SK-MEL-5 (cell line): ENCODE measurements at regions not wholly inside any gene's neighbourhood (a gene's known extent, or its start where the extent isn't known, plus 50 kb on each side); places are given as distances from the start of the nearest gene placed in this dataset.

Source experiments
- DNase-seq: peaks from one replicate; pipeline ENCODE4 v3.0.0-alpha.2; 2016; ENCODE audit warnings: low read depth, low spot score
- in situ Hi-C: cut with HindIII; loops from 2 replicates; pipeline ENCODE4 v1.10.0; 2016; ENCODE audit warnings: low sequenced_read_pairs, high pct_unique_total_duplicates, low pct_unique_long_range_greater_than_20kb

GRCh38 chr7:37504801-37505200 is 56.1 kb upstream of the ELMO1 start:
- in situ Hi-C loops = no loop called here
- peak; percentile 28 for DNase-seq

GRCh38 chr7:37505750-37506353 is 57.2 kb upstream of the ELMO1 start:
- in situ Hi-C loops = no loop called here
- DNase-seq = no peak

DNA sequence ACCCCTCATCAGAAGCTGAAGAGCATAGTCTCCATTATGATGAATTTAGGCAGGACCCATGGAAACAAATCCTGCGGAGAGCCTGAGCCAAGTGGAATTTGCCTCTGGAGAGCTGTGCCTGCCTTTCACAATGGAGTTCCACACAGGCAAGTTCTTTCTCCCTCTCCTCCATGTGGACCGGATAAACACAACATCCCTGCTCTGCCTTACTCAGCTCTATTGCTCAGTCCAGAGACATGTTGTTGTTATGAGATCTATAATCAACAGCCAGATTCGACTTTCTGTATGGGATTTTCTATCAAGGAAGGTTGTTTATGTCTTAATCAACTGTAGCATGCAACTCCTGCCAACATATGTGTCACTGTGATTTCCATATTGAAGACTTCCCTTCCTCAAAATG is 59.5 kb upstream of the ELMO1 start:
- in situ Hi-C loops = no loop called here
- no peak for DNase-seq

- in situ Hi-C loops = no loop called here
- peak; percentile 42 for DNase-seq
These were observed 61.5 kb upstream of the ELMO1 start for GRCh38 chr7:37510043-37510634.

DNA sequence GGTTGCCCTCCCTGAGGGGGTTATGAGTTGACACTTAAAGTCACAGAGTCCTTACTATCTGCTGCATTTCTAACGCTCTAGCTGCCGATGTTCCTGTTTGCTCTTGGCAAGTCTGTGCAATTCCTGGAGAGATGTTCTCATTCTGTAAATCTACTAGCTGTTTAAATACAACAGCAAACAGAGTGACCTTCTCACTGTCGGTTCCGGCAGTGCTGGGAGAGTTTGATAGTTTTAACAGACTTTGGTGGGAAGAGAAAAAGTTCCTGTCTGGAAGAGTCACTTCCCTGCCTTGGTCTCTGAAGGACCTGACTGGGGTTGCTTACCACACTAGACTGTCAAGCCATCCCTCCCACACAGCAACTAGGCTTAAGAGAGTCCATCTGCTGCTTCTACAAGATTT is 63.3 kb upstream of the ELMO1 start:
- in situ Hi-C loops = no loop called here
- DNase-seq = no peak

- in situ Hi-C loops = no loop called here
- DNase-seq = peak; percentile 48
These were observed 65.8 kb upstream of the ELMO1 start for GRCh38 chr7:37514497-37514896.

GRCh38 chr7:37516664-37517063 is 68.0 kb upstream of the ELMO1 start:
- in situ Hi-C loops = no loop called here
- no peak for DNase-seq

- in situ Hi-C loops = no loop called here
- DNase-seq = no peak
These were observed 69.6 kb upstream of the ELMO1 start for GRCh38 chr7:37518266-37518665.

DNA sequence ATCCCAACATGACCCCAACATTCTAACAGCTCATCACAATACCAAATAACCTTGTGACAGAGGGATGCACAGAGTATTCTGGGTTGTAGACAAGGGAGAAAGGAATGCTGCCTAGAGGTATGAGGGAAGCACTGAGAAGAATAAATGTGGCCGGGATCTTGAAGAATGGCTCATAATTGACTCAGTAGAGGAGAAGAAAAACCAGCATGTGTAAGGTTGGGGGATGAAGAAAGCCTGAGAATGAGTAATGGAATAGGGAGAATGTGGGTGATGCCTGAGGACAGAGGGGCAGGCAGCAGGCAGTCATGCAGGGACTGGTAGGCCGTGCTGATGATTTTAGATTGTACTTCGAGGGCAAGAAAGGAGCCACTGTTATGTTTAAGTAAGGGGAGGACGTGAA is 75.4 kb upstream of the ELMO1 start:
- DNase-seq = no peak
- in situ Hi-C loops = no loop called here

GRCh38 chr7:37524797-37525196 is 76.1 kb upstream of the ELMO1 start:
- in situ Hi-C loops = no loop called here
- no peak for DNase-seq

DNA sequence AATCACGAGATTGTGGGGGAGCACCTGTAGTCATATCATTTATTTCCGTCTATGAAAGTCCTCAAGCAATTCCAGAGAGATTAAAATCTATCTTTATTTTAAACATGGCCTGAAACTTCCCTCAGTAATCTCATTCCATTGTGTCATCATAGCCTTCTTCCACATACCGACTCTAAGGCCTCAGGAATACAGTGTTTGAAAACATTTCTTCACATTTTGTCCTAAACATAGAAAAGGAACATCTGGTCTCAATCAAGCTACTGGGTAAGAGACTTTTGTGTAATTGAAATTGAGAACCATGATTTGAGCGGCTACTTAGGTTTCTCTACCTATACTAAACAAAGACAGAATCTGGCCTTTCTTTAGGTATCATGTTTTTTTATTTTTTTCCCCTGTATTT is 78.0 kb upstream of the ELMO1 start:
- in situ Hi-C loops = no loop called here
- no peak for DNase-seq

DNA sequence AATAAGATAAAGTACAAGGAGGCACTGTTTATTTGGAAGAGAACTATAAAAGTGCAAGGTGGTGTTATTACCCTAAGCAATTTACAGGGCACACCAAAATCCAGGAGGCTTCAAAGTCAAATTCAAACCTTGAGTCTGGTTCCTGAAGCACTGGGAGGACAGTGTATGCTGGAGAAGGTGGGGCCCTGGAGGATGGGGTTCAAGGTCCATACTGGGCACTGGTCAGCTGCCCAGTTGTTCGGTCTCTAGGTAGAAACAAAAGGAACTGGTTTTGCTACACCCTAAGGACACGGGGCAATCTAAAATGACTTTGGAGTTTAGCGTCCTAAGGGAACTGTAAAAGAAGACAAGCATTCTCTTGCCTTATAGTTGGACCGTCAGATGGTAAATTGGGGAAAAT is 78.4 kb upstream of the ELMO1 start:
- DNase-seq = no peak
- in situ Hi-C loops = no loop called here

GRCh38 chr7:37531225-37531624 is 82.6 kb upstream of the ELMO1 start:
- DNase-seq = no peak
- in situ Hi-C loops = no loop called here

GRCh38 chr7:37532636-37533035 is 84.0 kb upstream of the ELMO1 start:
- in situ Hi-C loops = no loop called here
- no peak for DNase-seq

- in situ Hi-C loops = no loop called here
- DNase-seq = no peak
These were observed 86.4 kb upstream of the ELMO1 start for GRCh38 chr7:37534893-37535610.

DNA sequence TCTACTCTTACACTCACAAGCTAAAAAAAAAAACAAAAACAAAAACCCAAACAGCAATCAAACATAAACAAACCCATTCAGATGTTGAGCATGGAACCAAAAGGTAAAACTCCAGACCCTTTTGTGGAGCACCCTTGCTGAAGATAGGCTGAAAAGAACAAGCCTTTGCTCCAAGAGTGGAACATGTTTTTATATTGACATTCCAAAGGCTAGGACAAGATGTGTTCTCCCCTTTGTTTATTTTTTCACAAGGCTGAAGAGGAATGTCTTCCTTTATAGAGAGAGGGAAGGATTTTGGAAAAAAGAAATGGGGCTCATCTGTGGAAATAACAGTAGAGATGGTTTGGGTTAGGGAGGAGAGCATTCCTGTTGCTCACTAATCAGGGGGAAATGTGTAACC is 87.2 kb upstream of the ELMO1 start:
- DNase-seq = no peak
- in situ Hi-C loops = no loop called here

DNA sequence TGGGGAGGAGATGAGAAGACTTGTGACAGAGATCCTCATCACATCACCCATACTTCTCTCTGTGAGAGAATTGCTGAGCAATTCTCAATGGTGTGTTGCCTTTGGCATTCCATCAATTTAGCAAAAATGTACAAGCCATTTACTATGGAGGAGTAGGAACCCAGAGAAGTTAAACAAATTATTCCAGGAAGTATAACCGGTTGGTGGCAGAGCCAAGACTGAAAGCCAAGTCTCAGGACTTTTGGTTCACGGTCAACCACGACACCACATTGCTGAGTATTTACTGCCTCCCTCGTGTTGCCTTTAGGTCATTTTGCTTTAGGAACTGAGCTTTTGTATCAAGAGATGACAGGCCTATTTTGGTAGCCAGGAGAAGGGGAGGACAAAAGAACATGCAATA is 88.0 kb upstream of the ELMO1 start:
- in situ Hi-C loops = no loop called here
- no peak for DNase-seq

DNA sequence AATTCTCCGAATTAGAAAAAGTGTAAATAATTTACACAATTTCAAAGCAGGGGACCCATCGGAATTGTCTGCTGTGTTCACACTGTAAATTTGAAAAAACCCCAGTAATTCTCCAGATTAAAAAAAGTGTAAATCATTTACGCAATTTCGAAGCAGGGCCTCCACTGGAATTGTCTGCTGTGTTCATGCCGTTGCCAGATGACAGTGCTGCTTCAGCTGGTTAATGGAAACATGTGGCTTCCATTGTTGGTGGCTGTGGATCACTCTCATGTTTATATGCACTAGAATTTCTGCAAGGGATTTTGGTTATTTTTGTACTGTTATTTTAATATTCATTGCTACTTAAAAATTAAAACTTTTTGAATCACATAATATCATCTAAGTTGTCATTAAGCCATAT is 88.8 kb upstream of the ELMO1 start:
- in situ Hi-C loops = no loop called here
- DNase-seq = no peak

DNA sequence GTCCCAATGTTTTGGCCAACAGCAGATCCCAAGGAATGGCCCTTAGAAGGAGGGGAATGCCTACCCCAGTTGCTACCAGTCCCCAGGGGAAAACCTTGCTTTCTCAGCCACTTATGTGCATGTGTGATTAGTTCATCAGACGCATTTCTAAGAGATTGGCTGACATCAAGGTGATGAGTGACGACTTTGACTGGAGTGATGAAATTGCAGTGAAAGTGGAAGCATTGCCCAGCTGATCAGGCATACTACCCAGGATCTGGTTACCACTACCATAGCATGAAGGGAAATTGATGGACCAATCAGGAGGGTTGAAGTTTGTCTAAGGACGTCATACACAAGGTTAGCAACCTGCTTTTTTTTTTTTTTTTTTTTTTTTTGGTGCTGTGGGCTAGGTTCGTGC is 90.3 kb upstream of the ELMO1 start:
- in situ Hi-C loops = no loop called here
- DNase-seq = no peak
